Ishikawa (cell line): ENCODE measurements at regions not wholly inside any gene's neighbourhood (a gene's known extent, or its start where the extent isn't known, plus 50 kb on each side); places are given as distances from the start of the nearest gene placed in this dataset.

Source experiments
- CEBPB ChIP-seq: IDR thresholded peaks from 2 replicates; pipeline ENCODE4 v1.6.1; 2012
- CREB1 ChIP-seq: IDR thresholded peaks from 2 replicates; pipeline ENCODE4 v1.6.1; 2012; ENCODE audit warnings: low read depth
- EGR1 ChIP-seq: IDR thresholded peaks from 2 replicates; pipeline ENCODE4 v1.6.1; 2012
- EP300 ChIP-seq: IDR thresholded peaks from 2 replicates; pipeline ENCODE4 v1.6.1; 2012; ENCODE audit warnings: borderline replicate concordance
- FOXM1 ChIP-seq: IDR thresholded peaks from 2 replicates; pipeline ENCODE4 v1.6.1; 2012; ENCODE audit warnings: low read depth, borderline replicate concordance
- MAX ChIP-seq: IDR thresholded peaks from 2 replicates; pipeline ENCODE4 v1.6.1; 2012
- NFIC ChIP-seq: IDR thresholded peaks from 2 replicates; pipeline ENCODE4 v1.6.1; 2012
- RAD21 ChIP-seq: IDR thresholded peaks from 2 replicates; pipeline ENCODE4 v1.6.1; 2012; ENCODE audit warnings: low read depth
- REST ChIP-seq: IDR thresholded peaks from 2 replicates; pipeline ENCODE4 v1.6.1; 2012; ENCODE audit warnings: low read depth, mild to moderate bottlenecking
- TAF1 ChIP-seq: IDR thresholded peaks from 2 replicates; pipeline ENCODE4 v1.6.1; 2012; ENCODE audit warnings: low read depth, mild to moderate bottlenecking
- TCF12 ChIP-seq: IDR thresholded peaks from 2 replicates; pipeline ENCODE4 v1.6.1; 2012; ENCODE audit warnings: low read depth
- TEAD4 ChIP-seq: IDR thresholded peaks from 2 replicates; pipeline ENCODE4 v1.6.1; 2012
- USF1 ChIP-seq: IDR thresholded peaks from 2 replicates; pipeline ENCODE4 v1.6.1; 2012
- YY1 ChIP-seq: IDR thresholded peaks from 2 replicates; pipeline ENCODE4 v1.6.1; 2012; ENCODE audit warnings: low read depth
- ZBTB7A ChIP-seq: IDR thresholded peaks from 2 replicates; pipeline ENCODE4 v1.6.1; 2012; ENCODE audit warnings: low read depth

- TF ChIP-seq MAX = no peak
- TF ChIP-seq TCF12 = no peak
- no peak for TF ChIP-seq EP300
- TF ChIP-seq CEBPB = no peak
- TF ChIP-seq TEAD4 = no peak
- no peak for TF ChIP-seq USF1
Observed at GRCh38 chr14:38129705-38130104, 78.0 kb upstream of the SSTR1 start.

GRCh38 chr14:38134416-38135030 is 73.2 kb upstream of the SSTR1 start:
- no peak for TF ChIP-seq USF1
- no peak for TF ChIP-seq NFIC
- no peak for TF ChIP-seq REST
- TF ChIP-seq EP300 = no peak
- TF ChIP-seq TAF1 = no peak
- no peak for TF ChIP-seq TCF12
- TF ChIP-seq MAX = no peak

GRCh38 chr14:38135106-38135867 is 72.4 kb upstream of the SSTR1 start:
- no peak for TF ChIP-seq CEBPB
- no peak for TF ChIP-seq TEAD4
- TF ChIP-seq YY1 = no peak
- TF ChIP-seq CREB1 = no peak
- TF ChIP-seq NFIC = no peak
- TF ChIP-seq ZBTB7A = no peak
- TF ChIP-seq MAX = no peak
- no peak for TF ChIP-seq TCF12
- no peak for TF ChIP-seq RAD21
- TF ChIP-seq REST = no peak
- no peak for TF ChIP-seq USF1
- no peak for TF ChIP-seq EGR1
- no peak for TF ChIP-seq FOXM1
- TF ChIP-seq EP300 = no peak
- TF ChIP-seq TAF1 = no peak

- TF ChIP-seq TCF12 = no peak
- TF ChIP-seq CEBPB = no peak
- TF ChIP-seq REST = no peak
- TF ChIP-seq EGR1 = no peak
- TF ChIP-seq TAF1 = no peak
- no peak for TF ChIP-seq FOXM1
- TF ChIP-seq ZBTB7A = no peak
Observed at GRCh38 chr14:38137005-38137404, 70.7 kb upstream of the SSTR1 start.
